B cell (primary cell): ENCODE measurements at regions not wholly inside any gene's neighbourhood (a gene's known extent, or its start where the extent isn't known, plus 50 kb on each side); places are given as distances from the start of the nearest gene placed in this dataset.

Experiments used
- ATAC-seq: fragments of 200-7000 bp; cut with Tn5 transposase; one replicate; pipeline ENCODE4 v1.10.0; 2021; ENCODE audit warnings: low read depth, mild to moderate bottlenecking, moderate number of reproducible peaks, moderate library complexity
- CTCF ChIA-PET: fragments of 350-600 bp; sonication (Branson Sonifier 250); formaldehyde crosslinking; loops from one replicate; lab custom pipeline; 2021; ENCODE audit warnings: antibody characterized with exemption, inconsistent platforms; lab: Charles Lee
- POLR2A ChIA-PET: fragments of 350-600 bp; sonication (Branson Sonifier 250); formaldehyde crosslinking; loops from one replicate; lab custom pipeline; 2021; ENCODE audit warnings: antibody characterized with exemption; lab: Charles Lee
- DNase-seq: peaks from one replicate; pipeline ENCODE4 v3.0.0; 2013
- H2AFZ ChIP-seq: 2 replicates; pipeline ENCODE4 v1.6.1; 2012; ENCODE audit warnings: mild to moderate bottlenecking, low read depth, low read length; ENCODE audit not compliant: insufficient read depth, poor library complexity, severe bottlenecking
- H3K27ac ChIP-seq, 2 donors: 1 replicate in 1 of 2; 2 replicates in 1 of 2; pipeline ENCODE4 v1.5.1; 2012 to 2013; ENCODE audit warnings: low read length in 2 of 2, mild to moderate bottlenecking in 2 of 2, moderate library complexity in 1 of 2
- H3K27me3 ChIP-seq, 4 experiments: fragments of 200-600 bp in 1 of 4; sonication (generic) in 1 of 4; replicated peaks in 1 of 4; 1 replicate in 2 of 4; 2 replicates in 2 of 4; pipeline versions ENCODE4 v1.6.1 to v1.7.0; 2013 to 2016; ENCODE audit warnings: low read length in 3 of 4, mild to moderate bottlenecking in 2 of 4, mixed read lengths in 1 of 4, moderate library complexity in 1 of 4; ENCODE audit not compliant: insufficient read depth in 4 of 4, control insufficient read depth in 3 of 4; ENCODE audit errors: control extremely low read depth in 1 of 4
- H3K36me3 ChIP-seq, 2 experiments: replicated peaks in 1 of 2; 1 replicate in 1 of 2; 2 replicates in 1 of 2; pipeline versions ENCODE4 v1.6.1 to v1.7.1; 2013; ENCODE audit warnings: low read length in 1 of 2; ENCODE audit not compliant: insufficient read depth in 2 of 2, control insufficient read depth in 1 of 2; ENCODE audit errors: control extremely low read depth in 1 of 2, extremely low read depth in 1 of 2
- H3K4me1 ChIP-seq, 2 donors: fragments of 200-600 bp in 1 of 2; sonication (generic) in 1 of 2; 1 replicate in 1 of 2; 2 replicates in 1 of 2; pipeline versions ENCODE4 v1.5.1 to v1.6.1; 2013 to 2017; ENCODE audit warnings: low read length in 2 of 2; ENCODE audit not compliant: control insufficient read depth in 2 of 2, insufficient read depth in 2 of 2
- H3K4me2 ChIP-seq: replicated peaks from 2 replicates; pipeline ENCODE3; 2012; ENCODE audit warnings: mild to moderate bottlenecking, low read depth, low read length; ENCODE audit not compliant: poor library complexity, severe bottlenecking
- H3K4me3 ChIP-seq, 5 experiments: fragments of 200-600 bp in 1 of 5; sonication (generic) in 1 of 5; 1 replicate in 3 of 5; 2 replicates in 2 of 5; pipeline versions ENCODE4 v1.5.1 to v1.7.0; 2011 to 2016; ENCODE audit warnings: low read length in 4 of 5, mild to moderate bottlenecking in 4 of 5, low read depth in 2 of 5, control low read depth in 1 of 5, moderate library complexity in 1 of 5; ENCODE audit not compliant: insufficient read depth in 1 of 5; ENCODE audit errors: control extremely low read depth in 1 of 5, extremely low read depth in 1 of 5
- H3K79me2 ChIP-seq: fragments of 200-600 bp; sonication (generic); one replicate; pipeline ENCODE4 v1.6.0; 2016; ENCODE audit warnings: low read length; ENCODE audit not compliant: control insufficient read depth, insufficient read depth
- H3K9ac ChIP-seq: fragments of 200-600 bp; sonication (generic); 2 replicates; pipeline ENCODE4 v1.6.1; 2017; ENCODE audit warnings: mild to moderate bottlenecking, low read length, moderate library complexity
- H3K9me3 ChIP-seq, 3 donors: one replicate each; pipeline versions ENCODE4 v1.6.1 to v1.7.1; 2013; ENCODE audit warnings: low read length in 2 of 3; ENCODE audit not compliant: control insufficient read depth in 2 of 3, insufficient read depth in 1 of 3; ENCODE audit errors: control extremely low read depth in 1 of 3
- H4K20me1 ChIP-seq: 2 replicates; pipeline ENCODE4 v1.6.0; 2012; ENCODE audit warnings: mild to moderate bottlenecking, low read length; ENCODE audit not compliant: insufficient read depth, control insufficient read depth, poor library complexity, severe bottlenecking
- H3K27ac Mint-ChIP-seq: one replicate; pipeline ENCODE4 v1.8.0; 2021; ENCODE audit warnings: mixed read lengths
- H3K27me3 Mint-ChIP-seq: one replicate; pipeline ENCODE4 v1.8.0; 2021; ENCODE audit warnings: mixed read lengths
- H3K4me1 Mint-ChIP-seq: one replicate; pipeline ENCODE4 v1.8.0; 2021; ENCODE audit warnings: mixed read lengths
- H3K4me3 Mint-ChIP-seq: one replicate; pipeline ENCODE4 v1.8.0; 2021; ENCODE audit warnings: mixed read lengths
- H3K9me3 Mint-ChIP-seq: one replicate; pipeline ENCODE4 v1.8.0; 2022; ENCODE audit warnings: mixed read lengths; ENCODE audit not compliant: insufficient read depth
- CTCF ChIP-seq: fragments of 200-600 bp; IDR thresholded peaks from one replicate; pipeline ENCODE4 v1.8.0; 2022; ENCODE audit warnings: antibody characterized with exemption, mild to moderate bottlenecking
- EZH2 ChIP-seq: IDR thresholded peaks from 2 replicates; pipeline ENCODE4 v1.6.1; 2012; ENCODE audit warnings: borderline replicate concordance, low read depth, mild to moderate bottlenecking, moderate library complexity, low read length; ENCODE audit not compliant: insufficient read depth, poor library complexity, severe bottlenecking
- WGBS: methylation state at CpG from one replicate; pipeline ENCODE4 v1.1.5; 2013; ENCODE audit warnings: missing lambda C conversion rate; ENCODE audit not compliant: insufficient coverage; 5-methylcytosine and 5-hydroxymethylcytosine counted together
- intact Hi-C: fragments of 100-400 bp; cut with micrococcal nuclease; formaldehyde crosslinking; loops from one replicate; pipeline ENCODE4 v1.10.0; 2022

DNA sequence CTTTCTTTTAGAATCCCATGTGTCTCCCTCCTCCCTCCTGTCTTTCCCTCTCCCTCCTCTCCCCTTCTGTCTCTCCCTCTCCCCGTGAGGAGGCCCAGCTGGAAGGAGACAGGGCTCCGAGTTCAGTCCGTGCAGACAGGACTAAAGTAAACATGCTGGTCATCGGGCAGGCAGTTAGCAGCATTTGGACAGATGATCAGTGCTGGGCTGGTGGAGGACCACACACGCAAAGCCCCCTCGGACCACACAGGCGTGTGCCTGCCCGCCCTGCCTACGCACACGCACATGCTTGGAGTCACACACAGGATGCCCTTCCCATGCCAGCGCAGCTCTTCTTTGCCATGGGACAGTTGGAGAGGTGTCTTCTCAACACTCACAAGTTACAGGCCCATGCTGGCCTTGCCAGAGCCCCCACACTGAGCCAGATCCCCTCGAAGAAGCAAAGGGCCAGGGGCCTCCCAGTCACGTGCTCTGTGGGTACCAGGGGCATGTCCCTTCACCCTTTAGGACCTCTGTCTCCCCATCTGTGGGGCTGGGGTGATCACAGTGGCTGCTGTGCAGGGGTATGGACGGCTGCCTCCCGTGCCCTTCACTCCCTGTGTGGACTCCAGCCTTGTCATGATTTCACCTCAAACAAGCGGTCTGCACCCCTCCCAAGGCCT is 215.7 kb upstream of the FOXF1 start:
- no peaks in the 10 kb centered on the region for H3K79me2 ChIP-seq
- no peak overlapping the region for H3K27ac Mint-ChIP-seq
- H3K36me3 ChIP-seq, result no peaks in the 10 kb centered on the region
- DNase-seq (no peak), ATAC-seq (no peak)
- intact Hi-C loops, result no loop called here
- ChIA-PET POLR2A (no interaction called here), CTCF (no interaction called here)
- H2AFZ ChIP-seq, result no peak overlapping the region
- no peaks in the 10 kb centered on the region for H4K20me1 ChIP-seq
- H3K4me1 ChIP-seq, result no peaks in the 10 kb centered on the region
- no peaks in the 10 kb centered on the region for H3K4me1 Mint-ChIP-seq
- no peak overlapping the region for H3K4me3 Mint-ChIP-seq
- H3K27me3 Mint-ChIP-seq, result peaks cover 74% of the 10 kb centered on the region
- peaks cover 0 to 10% (median 0%) of the 10 kb centered on the region in 3 donors for H3K9me3 ChIP-seq
- TF ChIP-seq EZH2 (no peak), CTCF (no peak)
- H3K4me2 ChIP-seq, result no peak overlapping the region
- no peak overlapping the region for H3K4me3 ChIP-seq
- no peaks in the 10 kb centered on the region for H3K9me3 Mint-ChIP-seq
- H3K9ac ChIP-seq, result no peak overlapping the region
- peaks cover 0 to 64% (median 11%) of the 10 kb centered on the region in 4 experiments for H3K27me3 ChIP-seq
- no peak overlapping the region for H3K27ac ChIP-seq
- 66% methylated on average over 15 of the region's 16 CpGs for WGBS

DNA sequence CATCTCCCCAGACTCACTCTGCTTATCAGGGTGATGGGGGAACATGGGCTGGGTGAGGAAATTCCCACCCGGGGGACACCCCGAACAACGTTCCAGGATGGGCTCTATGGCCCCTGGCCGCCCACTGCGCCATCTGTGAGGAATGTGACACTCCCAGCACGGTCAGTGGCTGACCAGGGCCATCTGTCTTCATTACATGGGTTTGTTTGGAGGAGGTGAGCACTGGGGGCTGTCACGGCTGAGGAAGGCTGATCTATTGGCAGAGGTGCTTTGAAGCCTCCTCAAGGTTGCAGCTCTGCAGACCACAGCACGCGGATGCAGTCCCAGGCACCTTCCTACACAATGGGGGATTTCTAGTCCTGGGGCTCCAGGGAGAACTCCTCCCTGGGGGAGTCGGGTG is 214.1 kb upstream of the FOXF1 start:
- Histone ChIP-seq H3K9me3 (peaks cover 0 to 10% (median 0%) of the 10 kb centered on the region in 3 donors), H3K4me3 (no peak overlapping the region), H3K36me3 (no peaks in the 10 kb centered on the region), H3K27ac (no peak overlapping the region), H3K9ac (no peak overlapping the region), H3K79me2 (no peaks in the 10 kb centered on the region), H4K20me1 (no peaks in the 10 kb centered on the region), H3K4me1 (no peaks in the 10 kb centered on the region), H3K27me3 (peaks cover 0 to 66% (median 12%) of the 10 kb centered on the region in 4 experiments), H3K4me2 (no peak overlapping the region), H2AFZ (no peak overlapping the region)
- TF ChIP-seq EZH2 (no peak), CTCF (no peak)
- no peaks in the 10 kb centered on the region for H3K4me1 Mint-ChIP-seq
- no peak overlapping the region for H3K4me3 Mint-ChIP-seq
- no peaks in the 10 kb centered on the region for H3K9me3 Mint-ChIP-seq
- intact Hi-C loops, result no loop called here
- no peak overlapping the region for H3K27ac Mint-ChIP-seq
- no peak for DNase-seq
- WGBS, result 27% methylated on average over 8 of the region's 10 CpGs
- CTCF ChIA-PET, result no interaction called here
- H3K27me3 Mint-ChIP-seq, result peaks cover 66% of the 10 kb centered on the region
- no peak for ATAC-seq
- POLR2A ChIA-PET, result no interaction called here
